ENCODE measurements at regions not wholly inside any gene's neighbourhood (a gene's known extent, or its start where the extent isn't known, plus 50 kb on each side); places are given as distances from the start of the nearest gene placed in this dataset.

DNA sequence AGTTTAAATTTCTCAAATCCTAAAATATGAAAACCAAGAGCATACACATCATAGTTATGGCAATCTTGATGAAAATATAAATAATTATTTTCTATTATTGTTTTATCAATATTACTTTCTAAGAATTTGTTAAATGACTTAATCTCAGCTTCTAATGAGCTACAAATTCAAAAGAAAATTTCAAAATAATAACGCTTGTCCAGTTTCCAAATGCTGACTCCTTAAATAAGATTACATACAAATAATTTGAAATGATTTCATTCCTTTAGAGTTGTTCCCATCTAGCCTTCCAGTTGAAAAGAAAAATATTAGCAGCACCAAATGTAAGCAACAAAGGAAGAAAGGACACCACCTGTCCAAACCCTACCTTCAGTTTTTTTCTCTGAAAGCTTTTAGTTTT is 82.4 kb upstream of the COL5A2 start:
- no peaks in the 10 kb centered on the region for H3K36me3 Mint-ChIP-seq (ENCODE audit: low read depth)
- no peak overlapping the region for H3K4me3 Mint-ChIP-seq
- H3K27ac Mint-ChIP-seq: no peak overlapping the region
- DNase-seq: no peak
- TF ChIP-seq, protein P1, sequence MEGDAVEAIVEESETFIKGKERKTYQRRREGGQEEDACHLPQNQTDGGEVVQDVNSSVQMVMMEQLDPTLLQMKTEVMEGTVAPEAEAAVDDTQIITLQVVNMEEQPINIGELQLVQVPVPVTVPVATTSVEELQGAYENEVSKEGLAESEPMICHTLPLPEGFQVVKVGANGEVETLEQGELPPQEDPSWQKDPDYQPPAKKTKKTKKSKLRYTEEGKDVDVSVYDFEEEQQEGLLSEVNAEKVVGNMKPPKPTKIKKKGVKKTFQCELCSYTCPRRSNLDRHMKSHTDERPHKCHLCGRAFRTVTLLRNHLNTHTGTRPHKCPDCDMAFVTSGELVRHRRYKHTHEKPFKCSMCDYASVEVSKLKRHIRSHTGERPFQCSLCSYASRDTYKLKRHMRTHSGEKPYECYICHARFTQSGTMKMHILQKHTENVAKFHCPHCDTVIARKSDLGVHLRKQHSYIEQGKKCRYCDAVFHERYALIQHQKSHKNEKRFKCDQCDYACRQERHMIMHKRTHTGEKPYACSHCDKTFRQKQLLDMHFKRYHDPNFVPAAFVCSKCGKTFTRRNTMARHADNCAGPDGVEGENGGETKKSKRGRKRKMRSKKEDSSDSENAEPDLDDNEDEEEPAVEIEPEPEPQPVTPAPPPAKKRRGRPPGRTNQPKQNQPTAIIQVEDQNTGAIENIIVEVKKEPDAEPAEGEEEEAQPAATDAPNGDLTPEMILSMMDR (IDR thresholded peaks at IDR 0.05): no peak
- peaks cover 14% of the 10 kb centered on the region for H3K9me3 Mint-ChIP-seq
- no peaks in the 10 kb centered on the region for H3K27me3 Mint-ChIP-seq (ENCODE audit: low read depth, poor library complexity)
- peaks cover 12% of the 10 kb centered on the region for H3K4me1 Mint-ChIP-seq

GRCh38 chr2:189265696-189266320 is 86.2 kb upstream of the COL5A2 start:
- no peak for DNase-seq
- no peak overlapping the region for H3K4me3 Mint-ChIP-seq
- peaks cover 31% of the 10 kb centered on the region for H3K9me3 Mint-ChIP-seq
- no peaks in the 10 kb centered on the region for H3K27me3 Mint-ChIP-seq (ENCODE audit: low read depth, poor library complexity)
- TF ChIP-seq, protein P1 (IDR thresholded peaks at IDR 0.05): no peak
- peaks cover 12% of the 10 kb centered on the region for H3K4me1 Mint-ChIP-seq
- H3K36me3 Mint-ChIP-seq (ENCODE audit: low read depth): peaks cover 17% of the 10 kb centered on the region
- H3K27ac Mint-ChIP-seq: no peak overlapping the region

DNA sequence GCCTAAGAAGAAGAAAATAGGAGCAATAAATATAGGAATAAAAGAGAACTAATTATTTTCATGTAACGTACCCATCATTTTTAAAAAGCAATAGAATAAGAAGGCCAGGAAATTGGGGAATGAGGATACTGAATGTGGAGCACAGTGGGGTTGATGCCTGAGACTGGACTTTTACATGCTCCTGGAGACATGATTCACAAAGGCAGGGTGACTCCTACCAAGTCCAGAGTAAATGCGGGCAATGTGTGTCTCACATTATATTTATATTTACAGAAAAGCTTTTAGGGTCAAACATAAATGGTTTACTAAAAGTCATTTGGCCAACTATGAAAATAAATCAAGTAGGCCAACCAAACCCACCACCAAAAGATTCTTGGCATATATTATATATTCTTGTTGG is 87.9 kb upstream of the COL5A2 start:
- no peak overlapping the region for H3K4me3 Mint-ChIP-seq
- TF ChIP-seq, protein P1 (IDR thresholded peaks at IDR 0.05): no peak

GRCh38 chr2:189267925-189268579 is 88.5 kb upstream of the COL5A2 start:
- H3K4me3 Mint-ChIP-seq: no peak overlapping the region
- DNase-seq: no peak
- H3K36me3 Mint-ChIP-seq (ENCODE audit: low read depth): peaks cover 25% of the 10 kb centered on the region
- H3K27me3 Mint-ChIP-seq (ENCODE audit: low read depth, poor library complexity): no peaks in the 10 kb centered on the region
- H3K27ac Mint-ChIP-seq: no peak overlapping the region
- TF ChIP-seq, protein P1 (IDR thresholded peaks at IDR 0.05): no peak
- no peaks in the 10 kb centered on the region for H3K4me1 Mint-ChIP-seq
- H3K9me3 Mint-ChIP-seq: peaks cover 44% of the 10 kb centered on the region

More for the DNA sequence above, 87.9 kb upstream of the COL5A2 start:
- Mint-ChIP-seq H3K4me1 (no peaks in the 10 kb centered on the region), H3K27ac (no peak overlapping the region), H3K27me3 (ENCODE audit: low read depth, poor library complexity) (no peaks in the 10 kb centered on the region), H3K9me3 (peaks cover 44% of the 10 kb centered on the region), H3K36me3 (ENCODE audit: low read depth) (peaks cover 25% of the 10 kb centered on the region)
- no peak for DNase-seq

DNA sequence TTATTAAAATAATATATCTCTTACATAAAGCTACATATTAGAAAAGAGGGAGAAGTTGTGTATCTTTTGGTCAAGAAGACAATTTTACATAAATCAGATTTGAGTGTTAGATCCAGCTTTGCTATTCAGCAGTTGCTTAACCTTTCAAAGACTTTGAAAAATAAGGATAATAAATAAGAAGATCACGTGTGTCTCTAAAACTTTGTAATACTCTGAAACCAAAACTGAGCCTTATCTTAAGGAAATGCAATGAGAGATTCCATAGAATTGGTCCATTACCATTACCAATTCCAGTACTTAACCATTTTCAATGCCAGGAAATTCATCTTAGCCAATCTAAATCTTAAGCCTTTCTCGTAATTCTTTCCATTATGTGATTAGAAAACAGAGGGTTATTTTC is 89.2 kb upstream of the COL5A2 start:
- Mint-ChIP-seq H3K27me3 (ENCODE audit: low read depth, poor library complexity) (no peaks in the 10 kb centered on the region), H3K9me3 (peaks cover 44% of the 10 kb centered on the region), H3K4me1 (no peaks in the 10 kb centered on the region), H3K36me3 (ENCODE audit: low read depth) (peaks cover 25% of the 10 kb centered on the region), H3K4me3 (no peak overlapping the region), H3K27ac (no peak overlapping the region)
- TF ChIP-seq, protein P1 (IDR thresholded peaks at IDR 0.05): no peak
- no peak for DNase-seq

DNA sequence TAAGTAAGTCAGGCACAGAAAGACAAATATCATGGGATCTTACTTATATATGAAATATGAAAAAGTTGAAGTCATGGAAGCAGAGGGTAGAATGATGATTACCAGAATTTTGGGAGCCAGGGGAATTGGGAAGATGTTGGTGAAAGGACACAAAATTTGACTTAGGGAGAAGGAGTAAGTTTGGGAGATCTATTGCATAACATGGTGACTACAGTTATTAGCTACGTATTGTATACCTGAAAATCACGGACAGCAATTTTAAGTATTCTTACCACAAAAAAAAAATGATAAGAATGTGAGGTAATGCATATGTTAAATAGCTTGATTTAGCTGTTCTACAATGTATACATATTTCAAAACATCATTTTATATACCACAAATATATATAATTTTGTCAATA is 94.2 kb upstream of the COL5A2 start:
- TF ChIP-seq, protein P1 (IDR thresholded peaks at IDR 0.05): no peak
- peaks cover 25% of the 10 kb centered on the region for H3K36me3 Mint-ChIP-seq (ENCODE audit: low read depth)
- no peak overlapping the region for H3K27ac Mint-ChIP-seq
- peaks cover 29% of the 10 kb centered on the region for H3K9me3 Mint-ChIP-seq
- no peaks in the 10 kb centered on the region for H3K27me3 Mint-ChIP-seq (ENCODE audit: low read depth, poor library complexity)
- DNase-seq: no peak
- no peak overlapping the region for H3K4me3 Mint-ChIP-seq
- H3K4me1 Mint-ChIP-seq: no peaks in the 10 kb centered on the region
